ENCODE measurements at regions not wholly inside any gene's neighbourhood (a gene's known extent, or its start where the extent isn't known, plus 50 kb on each side); places are given as distances from the start of the nearest gene placed in this dataset.

DNA sequence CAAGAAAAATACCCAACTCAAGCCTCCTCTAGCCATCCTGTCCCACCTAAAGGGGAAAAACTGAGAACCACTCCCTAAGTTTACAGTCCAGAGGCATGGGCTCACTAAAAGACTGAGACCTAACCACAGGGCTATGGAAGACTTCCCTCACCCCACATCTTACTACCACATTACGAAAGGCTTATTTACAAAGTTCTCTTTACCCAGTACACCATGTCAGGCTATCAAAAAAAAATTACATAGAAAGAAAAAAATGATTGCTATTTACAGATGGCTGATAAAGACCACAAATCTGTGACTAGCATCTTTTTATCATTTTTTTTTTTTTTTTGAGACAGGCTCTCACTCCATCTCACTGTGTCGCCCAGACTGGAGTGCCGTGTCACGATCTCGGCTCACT is 69.7 kb upstream of the TNPO1 start:
- H3K36me3 Mint-ChIP-seq (ENCODE audit: insufficient read depth, unreplicated experiment): no peaks in the 10 kb centered on the region
- TF ChIP-seq, protein P1, sequence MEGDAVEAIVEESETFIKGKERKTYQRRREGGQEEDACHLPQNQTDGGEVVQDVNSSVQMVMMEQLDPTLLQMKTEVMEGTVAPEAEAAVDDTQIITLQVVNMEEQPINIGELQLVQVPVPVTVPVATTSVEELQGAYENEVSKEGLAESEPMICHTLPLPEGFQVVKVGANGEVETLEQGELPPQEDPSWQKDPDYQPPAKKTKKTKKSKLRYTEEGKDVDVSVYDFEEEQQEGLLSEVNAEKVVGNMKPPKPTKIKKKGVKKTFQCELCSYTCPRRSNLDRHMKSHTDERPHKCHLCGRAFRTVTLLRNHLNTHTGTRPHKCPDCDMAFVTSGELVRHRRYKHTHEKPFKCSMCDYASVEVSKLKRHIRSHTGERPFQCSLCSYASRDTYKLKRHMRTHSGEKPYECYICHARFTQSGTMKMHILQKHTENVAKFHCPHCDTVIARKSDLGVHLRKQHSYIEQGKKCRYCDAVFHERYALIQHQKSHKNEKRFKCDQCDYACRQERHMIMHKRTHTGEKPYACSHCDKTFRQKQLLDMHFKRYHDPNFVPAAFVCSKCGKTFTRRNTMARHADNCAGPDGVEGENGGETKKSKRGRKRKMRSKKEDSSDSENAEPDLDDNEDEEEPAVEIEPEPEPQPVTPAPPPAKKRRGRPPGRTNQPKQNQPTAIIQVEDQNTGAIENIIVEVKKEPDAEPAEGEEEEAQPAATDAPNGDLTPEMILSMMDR (IDR thresholded peaks at IDR 0.05; ENCODE audit: unreplicated experiment): no peak
- no peak overlapping the region for H3K27ac Mint-ChIP-seq (ENCODE audit: low read depth, unreplicated experiment)
- intact Hi-C loops (cut with micrococcal nuclease): no loop called here
- H3K4me3 Mint-ChIP-seq (ENCODE audit: unreplicated experiment): no peak overlapping the region
- no peaks in the 10 kb centered on the region for H3K4me1 Mint-ChIP-seq (ENCODE audit: insufficient read depth, unreplicated experiment)
- no peaks in the 10 kb centered on the region for H3K27me3 Mint-ChIP-seq (ENCODE audit: insufficient read depth, unreplicated experiment)
- ChIA-PET POLR2A (no interaction called here), CTCF (no interaction called here)
- BruUV-seq (replicated peaks): no TSS peak
- H3K9me3 Mint-ChIP-seq (ENCODE audit: unreplicated experiment): peaks cover 8% of the 10 kb centered on the region
- no peak for DNase-seq (ENCODE audit: unreplicated experiment)

DNA sequence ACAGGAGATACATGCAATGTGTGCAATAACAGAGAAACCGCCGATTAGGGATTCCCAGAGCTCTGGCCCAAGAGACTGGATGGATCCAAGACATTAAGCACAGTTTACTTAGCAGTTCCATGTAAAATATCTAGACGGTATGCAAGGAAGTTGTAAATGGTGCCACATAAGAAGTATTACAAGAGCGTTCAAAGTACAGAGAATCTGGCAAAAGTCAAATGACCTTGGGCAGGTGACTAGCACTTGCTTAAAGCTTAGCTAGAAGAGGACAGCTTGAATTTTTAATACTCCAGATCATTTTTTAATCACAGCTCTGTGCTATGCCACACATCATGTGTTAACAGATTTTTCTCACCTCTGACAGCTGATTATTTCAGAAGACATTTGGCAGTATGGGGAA is 72.3 kb upstream of the TNPO1 start:
- intact Hi-C loops (cut with micrococcal nuclease): no loop called here
- no peak for DNase-seq (ENCODE audit: unreplicated experiment)
- ChIA-PET POLR2A (no interaction called here), CTCF (no interaction called here)
- no peak overlapping the region for H3K27ac Mint-ChIP-seq (ENCODE audit: low read depth, unreplicated experiment)
- peaks cover 8% of the 10 kb centered on the region for H3K9me3 Mint-ChIP-seq (ENCODE audit: unreplicated experiment)
- TF ChIP-seq, protein P1 (IDR thresholded peaks at IDR 0.05; ENCODE audit: unreplicated experiment): no peak
- no peaks in the 10 kb centered on the region for H3K36me3 Mint-ChIP-seq (ENCODE audit: insufficient read depth, unreplicated experiment)
- H3K4me3 Mint-ChIP-seq (ENCODE audit: unreplicated experiment): no peak overlapping the region
- no peaks in the 10 kb centered on the region for H3K27me3 Mint-ChIP-seq (ENCODE audit: insufficient read depth, unreplicated experiment)
- H3K4me1 Mint-ChIP-seq (ENCODE audit: insufficient read depth, unreplicated experiment): no peaks in the 10 kb centered on the region
- no TSS peak for BruUV-seq (replicated peaks)

DNA sequence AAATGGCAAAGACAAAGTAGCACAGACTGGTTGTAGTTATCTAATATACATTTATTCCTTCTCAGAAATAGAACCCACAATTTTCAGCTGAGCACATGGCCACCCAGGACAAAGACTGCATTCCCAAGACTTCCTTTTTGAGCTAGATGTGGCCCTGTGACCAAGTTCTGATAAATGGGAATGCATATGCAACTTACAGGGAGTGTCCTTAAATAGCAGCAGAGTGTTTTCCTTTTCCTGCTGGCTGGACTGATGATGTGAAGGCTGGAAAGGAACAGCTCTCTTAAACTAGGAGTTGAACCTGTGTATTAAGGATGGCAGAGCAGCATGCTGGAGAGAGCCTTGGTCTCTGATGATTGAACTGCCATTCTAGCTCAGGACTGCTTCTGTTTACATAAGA is 74.7 kb upstream of the TNPO1 start:
- POLR2A ChIA-PET: interaction anchor here (0.7 to 1.1 kb wide), 2 partner anchors 15 to 108 kb away, joined by 3 read pairs; no protein-coding TSS in a partner anchor
- no peaks in the 10 kb centered on the region for H3K27me3 Mint-ChIP-seq (ENCODE audit: insufficient read depth, unreplicated experiment)
- TF ChIP-seq, protein P1 (IDR thresholded peaks at IDR 0.05; ENCODE audit: unreplicated experiment): no peak

DNA sequence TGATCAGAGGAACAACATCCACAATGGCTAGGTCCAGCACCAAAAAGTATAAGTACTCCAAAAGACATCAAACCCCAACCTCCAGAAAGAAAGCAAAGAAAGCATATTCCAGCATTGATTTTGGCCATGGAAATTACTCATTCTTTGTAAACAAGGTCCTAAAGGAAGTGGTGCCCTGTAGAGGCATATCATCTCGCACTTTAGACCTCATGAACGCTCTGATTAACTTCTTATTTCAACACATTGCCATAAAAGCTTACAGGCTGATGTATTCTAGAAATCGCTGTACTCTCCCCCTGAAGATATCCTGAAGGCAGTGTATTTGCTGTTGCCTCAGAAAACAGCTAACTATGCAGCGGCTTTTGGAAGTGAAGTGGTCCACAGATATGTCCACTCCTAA is 82.7 kb upstream of the TNPO1 start:
- H3K9me3 Mint-ChIP-seq (ENCODE audit: unreplicated experiment): peaks cover 7% of the 10 kb centered on the region
- TF ChIP-seq, protein P1 (IDR thresholded peaks at IDR 0.05; ENCODE audit: unreplicated experiment): no peak
- no peak overlapping the region for H3K4me3 Mint-ChIP-seq (ENCODE audit: unreplicated experiment)
- no peak for DNase-seq (ENCODE audit: unreplicated experiment)
- no peak overlapping the region for H3K27ac Mint-ChIP-seq (ENCODE audit: low read depth, unreplicated experiment)
- BruUV-seq (replicated peaks): no TSS peak
- H3K36me3 Mint-ChIP-seq (ENCODE audit: insufficient read depth, unreplicated experiment): no peaks in the 10 kb centered on the region
- ChIA-PET POLR2A (interaction anchor here (0.6 kb wide), 1 partner anchor 758 kb away, joined by 3 read pairs; no protein-coding TSS in a partner anchor), CTCF (no interaction called here)
- no peaks in the 10 kb centered on the region for H3K27me3 Mint-ChIP-seq (ENCODE audit: insufficient read depth, unreplicated experiment)
- intact Hi-C loops (cut with micrococcal nuclease): no loop called here
- no peaks in the 10 kb centered on the region for H3K4me1 Mint-ChIP-seq (ENCODE audit: insufficient read depth, unreplicated experiment)

More for the DNA sequence above, 74.7 kb upstream of the TNPO1 start:
- no TSS peak for BruUV-seq (replicated peaks)
- H3K9me3 Mint-ChIP-seq (ENCODE audit: unreplicated experiment): no peaks in the 10 kb centered on the region
- H3K36me3 Mint-ChIP-seq (ENCODE audit: insufficient read depth, unreplicated experiment): no peaks in the 10 kb centered on the region
- intact Hi-C loops (cut with micrococcal nuclease): no loop called here
- no peak for DNase-seq (ENCODE audit: unreplicated experiment)
- no peaks in the 10 kb centered on the region for H3K4me1 Mint-ChIP-seq (ENCODE audit: insufficient read depth, unreplicated experiment)
- CTCF ChIA-PET: interaction anchor here (0.9 to 1.6 kb wide), 2 partner anchors 33 to 35 kb away, joined by 3 to 5 read pairs; no protein-coding TSS in a partner anchor
- no peak overlapping the region for H3K27ac Mint-ChIP-seq (ENCODE audit: low read depth, unreplicated experiment)
- H3K4me3 Mint-ChIP-seq (ENCODE audit: unreplicated experiment): no peak overlapping the region

All from MCF 10A (cell line).